PC-3 (cell line): ENCODE measurements at regions not wholly inside any gene's neighbourhood (a gene's known extent, or its start where the extent isn't known, plus 50 kb on each side); places are given as distances from the start of the nearest gene placed in this dataset.

Experiments used
- EZH2 ChIP-seq: fragments of 300-600 bp; sonication (generic); IDR thresholded peaks from one replicate; pipeline ENCODE4 v1.6.1; 2017; ENCODE audit warnings: antibody characterized with exemption, mild to moderate bottlenecking, low read length; ENCODE audit not compliant: unreplicated experiment
- EZH2phosphoT487 ChIP-seq: fragments of 300-600 bp; sonication (generic); IDR thresholded peaks from 2 replicates; pipeline ENCODE4 v1.6.1; 2018; ENCODE audit warnings: mild to moderate bottlenecking, antibody characterized with exemption, low read length, borderline replicate concordance
- TF ChIP-seq, protein P1 (sequence below): fragments of 300-600 bp; sonication (generic); conservative IDR thresholded peaks from 2 replicates; pipeline ENCODE4 v1.5.1; 2017; ENCODE audit warnings: antibody characterized with exemption, low read depth, mild to moderate bottlenecking, low read length

DNA sequence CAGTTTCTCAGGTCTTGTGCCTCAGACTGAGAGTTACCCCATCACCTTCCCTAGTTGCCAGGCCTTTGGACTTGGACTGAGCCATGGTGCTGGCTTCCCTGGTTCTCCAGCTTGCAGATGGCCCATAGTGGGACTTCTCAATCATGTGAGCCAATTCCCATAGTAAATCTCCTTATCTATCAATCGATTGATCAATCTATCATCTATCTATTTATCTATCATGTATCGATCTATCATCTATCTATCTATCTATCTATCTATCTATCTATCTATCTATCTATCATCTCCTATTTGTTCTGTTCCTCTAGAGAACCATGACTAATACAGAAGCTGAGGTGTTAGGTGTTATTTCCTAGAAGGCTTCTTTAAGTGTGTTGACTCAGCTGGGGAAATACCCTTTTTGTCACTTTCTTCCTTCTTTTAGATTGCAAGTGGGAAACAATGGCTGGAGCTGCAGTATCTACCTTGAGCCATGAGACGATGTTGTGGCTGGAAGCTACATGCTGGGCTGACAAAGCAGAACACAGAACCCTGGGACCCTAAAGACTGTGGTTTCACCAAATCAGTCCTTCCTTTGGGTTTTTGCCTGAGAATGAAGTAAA lies 234.7 kb upstream of the GLI3 start:
- TF ChIP-seq, protein P1, sequence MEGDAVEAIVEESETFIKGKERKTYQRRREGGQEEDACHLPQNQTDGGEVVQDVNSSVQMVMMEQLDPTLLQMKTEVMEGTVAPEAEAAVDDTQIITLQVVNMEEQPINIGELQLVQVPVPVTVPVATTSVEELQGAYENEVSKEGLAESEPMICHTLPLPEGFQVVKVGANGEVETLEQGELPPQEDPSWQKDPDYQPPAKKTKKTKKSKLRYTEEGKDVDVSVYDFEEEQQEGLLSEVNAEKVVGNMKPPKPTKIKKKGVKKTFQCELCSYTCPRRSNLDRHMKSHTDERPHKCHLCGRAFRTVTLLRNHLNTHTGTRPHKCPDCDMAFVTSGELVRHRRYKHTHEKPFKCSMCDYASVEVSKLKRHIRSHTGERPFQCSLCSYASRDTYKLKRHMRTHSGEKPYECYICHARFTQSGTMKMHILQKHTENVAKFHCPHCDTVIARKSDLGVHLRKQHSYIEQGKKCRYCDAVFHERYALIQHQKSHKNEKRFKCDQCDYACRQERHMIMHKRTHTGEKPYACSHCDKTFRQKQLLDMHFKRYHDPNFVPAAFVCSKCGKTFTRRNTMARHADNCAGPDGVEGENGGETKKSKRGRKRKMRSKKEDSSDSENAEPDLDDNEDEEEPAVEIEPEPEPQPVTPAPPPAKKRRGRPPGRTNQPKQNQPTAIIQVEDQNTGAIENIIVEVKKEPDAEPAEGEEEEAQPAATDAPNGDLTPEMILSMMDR: no peak
- TF ChIP-seq EZH2: no peak
- no peak for TF ChIP-seq EZH2phosphoT487
